ENCODE measurements at regions not wholly inside any gene's neighbourhood (a gene's known extent, or its start where the extent isn't known, plus 50 kb on each side); places are given as distances from the start of the nearest gene placed in this dataset.
"Not testable (repeated sequence)": the region's sequence is repeated elsewhere in the genome, so short reads cannot be mapped to it uniquely, and the experiment has no call there.

- DNase-seq = peak; percentile 31 to 35
Measured at GRCh38 chr4:112060212-112060611, 85.0 kb upstream of the FAM241A start.

- DNase-seq = no peak
Measured at GRCh38 chr4:112061207-112061817, 83.9 kb upstream of the FAM241A start.

GRCh38 chr4:112063260-112063659 lies 82.0 kb upstream of the FAM241A start:
- DNase-seq = no peak

- DNase-seq = no peak
Measured at GRCh38 chr4:112069110-112069509, 76.1 kb upstream of the FAM241A start.

GRCh38 chr4:112073181-112073580 lies 72.1 kb upstream of the FAM241A start:
- DNase-seq = no peak

GRCh38 chr4:112075129-112075753 lies 70.0 kb upstream of the FAM241A start:
- peak; percentile 36 to 74 for DNase-seq

- DNase-seq = no peak
Measured at GRCh38 chr4:112075906-112076305, 69.3 kb upstream of the FAM241A start.

GRCh38 chr4:112076919-112077608 lies 68.2 kb upstream of the FAM241A start:
- DNase-seq = no peak

GRCh38 chr4:112077743-112078142 lies 67.5 kb upstream of the FAM241A start:
- no peak for DNase-seq

- DNase-seq = peak in 1 of 2 experiments; percentile 25
Measured at GRCh38 chr4:112082954-112083586, 62.2 kb upstream of the FAM241A start.

GRCh38 chr4:112083587-112084347 lies 61.5 kb upstream of the FAM241A start:
- DNase-seq = no peak

GRCh38 chr4:112085156-112086035 lies 59.9 kb upstream of the FAM241A start:
- DNase-seq = no peak

GRCh38 chr4:112086036-112086434 lies 59.2 kb upstream of the FAM241A start:
- DNase-seq = no peak

GRCh38 chr4:112086661-112087060 lies 58.6 kb upstream of the FAM241A start:
- not testable (repeated sequence) for DNase-seq

- DNase-seq = not testable (repeated sequence)
Measured at GRCh38 chr4:112092330-112092729, 52.9 kb upstream of the FAM241A start.

- no peak for DNase-seq
Measured at GRCh38 chr4:112093636-112094202, 51.5 kb upstream of the FAM241A start.

GRCh38 chr4:112094330-112094729 lies 50.9 kb upstream of the FAM241A start:
- DNase-seq = no peak
